IMR-90 (cell line): ENCODE measurements at regions not wholly inside any gene's neighbourhood (a gene's known extent, or its start where the extent isn't known, plus 50 kb on each side); places are given as distances from the start of the nearest gene placed in this dataset.

ENCODE experiments used
- ATAC-seq: fragments of 200-7000 bp; cut with Tn5 transposase; 2 replicates; pipeline ENCODE4 v1.9.1; 2020; ENCODE audit warnings: low read depth, mild to moderate bottlenecking, moderate library complexity
- BruUV-seq: library from RNA; stranded (reverse); fragments of 400-500 nt; replicated peaks from 2 replicates; lab custom pipeline; 2021; lab: Mats Ljungman, UMichigan
- CTCF ChIA-PET: fragments of 300-600 bp; formaldehyde crosslinking; extraction: SDS; loops from one replicate; lab custom pipeline; 2021; ENCODE audit warnings: antibody characterized with exemption; lab: Yijun Ruan, JAX
- POLR2A ChIA-PET: fragments of 300-600 bp; sonication (Branson Sonifier 250); formaldehyde crosslinking; loops from one replicate; lab custom pipeline; 2022; ENCODE audit warnings: antibody characterized with exemption; ENCODE audit not compliant: unreplicated experiment; lab: Charles Lee
- DNase-seq: peaks from one replicate; pipeline ENCODE4 v3.0.0; 2013
- H2AFZ ChIP-seq: replicated peaks from 2 replicates; pipeline ENCODE3; 2013; ENCODE audit warnings: low read length, mild to moderate bottlenecking; ENCODE audit not compliant: poor library complexity
- H2AK5ac ChIP-seq: 2 replicates; pipeline ENCODE4 v1.6.1; 2013; ENCODE audit warnings: low read depth, low read length, inconsistent platforms
- H2AK9ac ChIP-seq: replicated peaks from 2 replicates; pipeline ENCODE3; 2013; ENCODE audit warnings: mild to moderate bottlenecking, low read depth, low read length, moderate library complexity; ENCODE audit not compliant: poor library complexity
- H2BK120ac ChIP-seq: 2 replicates; pipeline ENCODE4 v1.6.1; 2013; ENCODE audit warnings: low read depth, low read length, inconsistent platforms
- H2BK15ac ChIP-seq: 3 replicates; pipeline ENCODE4 v1.6.1; 2013; ENCODE audit warnings: low read depth, low read length, inconsistent platforms
- H2BK20ac ChIP-seq: 2 replicates; pipeline ENCODE4 v1.6.1; 2013; ENCODE audit warnings: low read depth, mild to moderate bottlenecking, inconsistent platforms, low read length, moderate library complexity
- H2BK5ac ChIP-seq: 2 replicates; pipeline ENCODE4 v1.6.1; 2013; ENCODE audit warnings: mild to moderate bottlenecking, low read depth, low read length, inconsistent platforms; ENCODE audit not compliant: poor library complexity, severe bottlenecking
- H3K14ac ChIP-seq: replicated peaks from 2 replicates; pipeline ENCODE4 v1.6.1; 2013; ENCODE audit warnings: low read depth, low read length, inconsistent platforms
- H3K18ac ChIP-seq: 2 replicates; pipeline ENCODE4 v1.6.1; 2013; ENCODE audit warnings: low read depth, low read length, control low read depth
- H3K23ac ChIP-seq: 2 replicates; pipeline ENCODE4 v1.6.1; 2013; ENCODE audit warnings: low read depth, low read length, inconsistent platforms
- H3K27ac ChIP-seq: 2 replicates; pipeline ENCODE4 v1.5.1; 2013; ENCODE audit warnings: mild to moderate bottlenecking, control low read depth, low read length; ENCODE audit not compliant: insufficient read depth
- H3K27me3 ChIP-seq: 2 replicates; pipeline ENCODE4 v1.6.1; 2013; ENCODE audit warnings: low read length; ENCODE audit not compliant: control insufficient read depth, insufficient read depth
- H3K36me3 ChIP-seq: 2 replicates; pipeline ENCODE4 v1.6.1; 2013; ENCODE audit warnings: low read length, mixed read lengths; ENCODE audit not compliant: control insufficient read depth, insufficient read depth
- H3K4ac ChIP-seq: 2 replicates; pipeline ENCODE4 v1.6.1; 2013; ENCODE audit warnings: low read depth, low read length, inconsistent platforms
- H3K4me1 ChIP-seq: 2 replicates; pipeline ENCODE4 v1.6.1; 2013; ENCODE audit warnings: low read length, mixed read lengths; ENCODE audit not compliant: control insufficient read depth, insufficient read depth
- H3K4me2 ChIP-seq: 2 replicates; pipeline ENCODE4 v1.6.1; 2013; ENCODE audit warnings: low read depth, mild to moderate bottlenecking, control low read depth, low read length, moderate library complexity
- H3K4me3 ChIP-seq: 2 replicates; pipeline ENCODE4 v1.5.1; 2013; ENCODE audit warnings: low read depth, mild to moderate bottlenecking, control low read depth, low read length, moderate library complexity; ENCODE audit not compliant: insufficient read depth
- H3K56ac ChIP-seq: 2 replicates; pipeline ENCODE4 v1.6.1; 2013; ENCODE audit warnings: low read length, inconsistent platforms; ENCODE audit not compliant: insufficient read depth; ENCODE audit errors: extremely low read depth
- H3K79me1 ChIP-seq, 2 experiments: 2 replicates each; pipeline ENCODE4 v1.6.1; 2013; ENCODE audit warnings: low read length in 2 of 2, inconsistent platforms in 1 of 2, low read depth in 1 of 2
- H3K9ac ChIP-seq: 2 replicates; pipeline ENCODE4 v1.6.1; 2013; ENCODE audit warnings: low read depth, low read length, control low read depth
- H3K9me1 ChIP-seq: 2 replicates; pipeline ENCODE4 v1.6.1; 2013; ENCODE audit warnings: low read length, inconsistent platforms; ENCODE audit not compliant: insufficient read depth
- H3K9me3 ChIP-seq: 2 replicates; pipeline ENCODE4 v1.6.1; 2013; ENCODE audit warnings: low read length; ENCODE audit not compliant: control insufficient read depth, insufficient read depth
- H4K20me1 ChIP-seq: 2 replicates; pipeline ENCODE4 v1.6.1; 2013; ENCODE audit warnings: low read length, inconsistent platforms; ENCODE audit not compliant: insufficient read depth
- H4K5ac ChIP-seq: 2 replicates; pipeline ENCODE4 v1.6.1; 2013; ENCODE audit warnings: mild to moderate bottlenecking, low read depth, low read length, control low read depth
- H4K8ac ChIP-seq, 2 experiments: 2 replicates each; pipeline ENCODE4 v1.6.1; 2013; ENCODE audit warnings: low read depth in 2 of 2, low read length in 2 of 2, control low read depth in 1 of 2, inconsistent platforms in 1 of 2
- H4K91ac ChIP-seq: 2 replicates; pipeline ENCODE4 v1.6.1; 2013; ENCODE audit warnings: low read depth, low read length, inconsistent platforms; ENCODE audit not compliant: insufficient read depth
- BHLHE40 ChIP-seq: fragments of 150-350 bp; IDR thresholded peaks from 2 replicates; pipeline ENCODE4 v1.6.1; 2016; ENCODE audit warnings: mild to moderate bottlenecking, low read depth, low read length
- CEBPB ChIP-seq: IDR thresholded peaks from 2 replicates; pipeline ENCODE4 v1.6.1; 2012; ENCODE audit warnings: low read depth, low read length, improper control_type of control experiment
- CHD1 ChIP-seq: IDR thresholded peaks from 2 replicates; pipeline ENCODE4 v1.6.1; 2012; ENCODE audit warnings: low read depth, low read length, improper control_type of control experiment
- ELK1 ChIP-seq: fragments of 150-350 bp; IDR thresholded peaks from 2 replicates; pipeline ENCODE4 v1.6.1; 2016; ENCODE audit warnings: low read depth, mild to moderate bottlenecking, low read length, moderate library complexity, borderline replicate concordance
- FOS ChIP-seq: fragments of 150-350 bp; IDR thresholded peaks from 2 replicates; pipeline ENCODE4 v1.6.1; 2016; ENCODE audit warnings: low read depth, low read length
- MAFK ChIP-seq: IDR thresholded peaks from 2 replicates; pipeline ENCODE4 v1.6.1; 2012; ENCODE audit warnings: low read depth, low read length, improper control_type of control experiment
- MAZ ChIP-seq: IDR thresholded peaks from 2 replicates; pipeline ENCODE4 v1.6.1; 2012; ENCODE audit warnings: low read depth, mild to moderate bottlenecking, low read length, improper control_type of control experiment, moderate library complexity, borderline replicate concordance
- MXI1 ChIP-seq: IDR thresholded peaks from 2 replicates; pipeline ENCODE4 v1.6.1; 2012; ENCODE audit warnings: low read depth, mild to moderate bottlenecking, low read length, moderate library complexity, borderline replicate concordance
- NFE2L2 ChIP-seq: fragments of 150-350 bp; IDR thresholded peaks from 2 replicates; pipeline ENCODE4 v1.6.1; 2016; ENCODE audit warnings: low read depth, mild to moderate bottlenecking, low read length
- POLR2A ChIP-seq: IDR thresholded peaks from 2 replicates; pipeline ENCODE4 v1.6.1; 2012; ENCODE audit warnings: mild to moderate bottlenecking, low read depth, low read length
- RAD21 ChIP-seq: IDR thresholded peaks from 2 replicates; pipeline ENCODE4 v1.6.1; 2012; ENCODE audit warnings: low read length, improper control_type of control experiment
- RCOR1 ChIP-seq: IDR thresholded peaks from 2 replicates; pipeline ENCODE4 v1.6.1; 2012; ENCODE audit warnings: mild to moderate bottlenecking, low read length, improper control_type of control experiment; ENCODE audit not compliant: insufficient replicate concordance
- RFX5 ChIP-seq: IDR thresholded peaks from 2 replicates; pipeline ENCODE4 v1.8.0; 2012; ENCODE audit warnings: low read depth, mild to moderate bottlenecking, low read length, moderate library complexity
- SMC3 ChIP-seq: fragments of 150-350 bp; IDR thresholded peaks from 2 replicates; pipeline ENCODE4 v1.6.1; 2016; ENCODE audit warnings: low read depth, mild to moderate bottlenecking, antibody characterized with exemption, low read length, moderate library complexity
- USF2 ChIP-seq: fragments of 150-350 bp; IDR thresholded peaks from 2 replicates; pipeline ENCODE4 v1.6.1; 2017; ENCODE audit warnings: mild to moderate bottlenecking, antibody characterized with exemption, low read length, low read depth
- dilution Hi-C: fragments of 300-500 bp; cut with HindIII; formaldehyde crosslinking; loops from one replicate; pipeline ENCODE4 v1.14.3; 2018; ENCODE audit warnings: low sequenced_read_pairs; ENCODE audit not compliant: unreplicated experiment
- in situ Hi-C: fragments of 300-500 bp; cut with MboI; formaldehyde crosslinking; loops from 3 replicates; pipeline ENCODE4 v1.14.3; 2019; ENCODE audit warnings: low sequenced_read_pairs, inconsistent platforms, mixed read lengths
- intact Hi-C: fragments of 100-400 bp; cut with micrococcal nuclease; formaldehyde crosslinking; loops from 2 replicates; pipeline ENCODE4 v1.10.0; 2022
- TF ChIP-seq, protein P1 (sequence below): conservative IDR thresholded peaks from 2 replicates; pipeline ENCODE4 v1.5.1; 2012; ENCODE audit warnings: mild to moderate bottlenecking, low read depth, low read length, improper control_type of control experiment

DNA sequence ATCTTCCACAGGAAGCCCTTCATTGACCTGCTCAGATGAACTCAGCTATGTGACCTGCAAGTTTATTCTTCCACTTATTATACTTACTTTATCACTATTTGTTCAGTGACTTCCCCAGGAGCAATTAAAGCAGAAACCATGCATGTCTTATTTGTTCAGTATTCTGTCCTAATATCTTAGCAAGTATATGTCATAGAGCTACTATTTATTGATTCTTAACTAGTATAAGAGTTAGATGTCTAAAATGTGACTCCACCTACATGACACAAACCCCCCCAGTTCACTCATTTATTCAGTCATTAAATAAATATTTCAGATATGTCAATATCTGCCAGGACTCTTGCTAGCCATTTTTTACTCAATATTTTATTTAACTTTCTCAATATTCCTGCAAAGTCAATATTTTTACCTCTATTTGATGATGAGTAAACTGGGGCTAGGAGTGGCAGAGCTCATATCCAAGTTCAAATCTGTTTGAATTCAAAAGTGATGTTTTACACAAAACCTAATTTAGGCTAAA is 469.0 kb upstream of the USP24 start:
- no peak overlapping the region for H3K4me3 ChIP-seq
- H3K23ac ChIP-seq: no peak overlapping the region
- H3K9ac ChIP-seq: no peak overlapping the region
- no peak overlapping the region for H2AK5ac ChIP-seq
- H2BK20ac ChIP-seq: peak overlapping the region; percentile 51
- in situ Hi-C loops: no loop called here
- H3K27ac ChIP-seq: no peak overlapping the region
- 0 out of 2 replicates have a peak overlapping the region, but pooled peaks have one; percentile 12 for H3K4ac ChIP-seq
- dilution Hi-C loops: no loop called here
- H3K4me2 ChIP-seq: no peak overlapping the region
- peak overlapping the region; percentile 80; the same call in 1 of the 2 replicates for H3K18ac ChIP-seq
- no peak overlapping the region for H2AK9ac ChIP-seq
- no peaks in the 10 kb centered on the region for H3K79me1 ChIP-seq
- no peaks in the 10 kb centered on the region for H3K36me3 ChIP-seq
- no peaks in the 10 kb centered on the region for H3K9me1 ChIP-seq
- TF ChIP-seq, protein P1, sequence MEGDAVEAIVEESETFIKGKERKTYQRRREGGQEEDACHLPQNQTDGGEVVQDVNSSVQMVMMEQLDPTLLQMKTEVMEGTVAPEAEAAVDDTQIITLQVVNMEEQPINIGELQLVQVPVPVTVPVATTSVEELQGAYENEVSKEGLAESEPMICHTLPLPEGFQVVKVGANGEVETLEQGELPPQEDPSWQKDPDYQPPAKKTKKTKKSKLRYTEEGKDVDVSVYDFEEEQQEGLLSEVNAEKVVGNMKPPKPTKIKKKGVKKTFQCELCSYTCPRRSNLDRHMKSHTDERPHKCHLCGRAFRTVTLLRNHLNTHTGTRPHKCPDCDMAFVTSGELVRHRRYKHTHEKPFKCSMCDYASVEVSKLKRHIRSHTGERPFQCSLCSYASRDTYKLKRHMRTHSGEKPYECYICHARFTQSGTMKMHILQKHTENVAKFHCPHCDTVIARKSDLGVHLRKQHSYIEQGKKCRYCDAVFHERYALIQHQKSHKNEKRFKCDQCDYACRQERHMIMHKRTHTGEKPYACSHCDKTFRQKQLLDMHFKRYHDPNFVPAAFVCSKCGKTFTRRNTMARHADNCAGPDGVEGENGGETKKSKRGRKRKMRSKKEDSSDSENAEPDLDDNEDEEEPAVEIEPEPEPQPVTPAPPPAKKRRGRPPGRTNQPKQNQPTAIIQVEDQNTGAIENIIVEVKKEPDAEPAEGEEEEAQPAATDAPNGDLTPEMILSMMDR: no peak
- TF ChIP-seq RFX5 (no peak), POLR2A (no peak), RCOR1 (no peak), CEBPB (no peak), RAD21 (no peak), NFE2L2 (no peak), CHD1 (no peak), ELK1 (no peak), MAFK (no peak), SMC3 (no peak), USF2 (no peak), BHLHE40 (no peak), MAZ (no peak), FOS (no peak), MXI1 (no peak)
- H4K8ac ChIP-seq: peak overlapping the region in 1 of 2 experiments; percentile 46; a peak in 1 of 4 replicates
- ChIA-PET POLR2A (no interaction called here), CTCF (no interaction called here)
- H3K9me3 ChIP-seq: no peaks in the 10 kb centered on the region
- DNase-seq (no peak), ATAC-seq (no peak)
- H4K91ac ChIP-seq: peak overlapping the region; percentile 64; the same call in 1 of the 2 replicates
- no peak overlapping the region for H2BK5ac ChIP-seq
- intact Hi-C loops: no loop called here
- H4K20me1 ChIP-seq: no peaks in the 10 kb centered on the region
- H3K4me1 ChIP-seq: peaks cover 4% of the 10 kb centered on the region
- no peaks in the 10 kb centered on the region for H3K27me3 ChIP-seq
- H2BK120ac ChIP-seq: peak overlapping the region; percentile 55; the same call in 1 of the 2 replicates
- peak overlapping the region; percentile 51; the same call in 1 of the 3 replicates for H2BK15ac ChIP-seq
- peak overlapping the region; percentile 60; the same call in 1 of the 2 replicates for H3K14ac ChIP-seq
- H2AFZ ChIP-seq: no peak overlapping the region
- peak overlapping the region; percentile 38; the same call in 1 of the 2 replicates for H4K5ac ChIP-seq
- BruUV-seq: no TSS peak
- no peak overlapping the region for H3K56ac ChIP-seq
